ENCODE measurements at regions not wholly inside any gene's neighbourhood (a gene's known extent, or its start where the extent isn't known, plus 50 kb on each side); places are given as distances from the start of the nearest gene placed in this dataset.

GRCh38 chr4:58935332-58935731 lies 1825.1 kb upstream of the IGFBP7 start:
- DNase-seq (ENCODE audit: low read depth), result no peak

GRCh38 chr4:58936436-58936835 lies 1826.3 kb upstream of the IGFBP7 start:
- no peak for DNase-seq (ENCODE audit: low read depth)

GRCh38 chr4:58940167-58940566 lies 1830.0 kb upstream of the IGFBP7 start:
- no peak for DNase-seq (ENCODE audit: low read depth)

GRCh38 chr4:58941286-58941685 lies 1831.1 kb upstream of the IGFBP7 start:
- no peak for DNase-seq (ENCODE audit: low read depth)

GRCh38 chr4:58953575-58953974 lies 1843.4 kb upstream of the IGFBP7 start:
- DNase-seq (ENCODE audit: low read depth), result no peak

- DNase-seq (ENCODE audit: low read depth), result no peak
Observed at GRCh38 chr4:58957711-58958110, 1847.5 kb upstream of the IGFBP7 start.

GRCh38 chr4:58961283-58961682 lies 1851.1 kb upstream of the IGFBP7 start:
- DNase-seq (ENCODE audit: low read depth), result no peak

- no peak for DNase-seq (ENCODE audit: low read depth)
Observed at GRCh38 chr4:58961925-58962324, 1851.7 kb upstream of the IGFBP7 start.

- no peak for DNase-seq (ENCODE audit: low read depth)
Observed at GRCh38 chr4:58962424-58962823, 1852.2 kb upstream of the IGFBP7 start.

GRCh38 chr4:58981828-58982227 lies 1871.6 kb upstream of the IGFBP7 start:
- DNase-seq (ENCODE audit: low read depth), result no peak

GRCh38 chr4:58983887-58984286 lies 1873.7 kb upstream of the IGFBP7 start:
- no peak for DNase-seq (ENCODE audit: low read depth)

- DNase-seq (ENCODE audit: low read depth), result no peak
Observed at GRCh38 chr4:59002148-59002547, 1892.0 kb upstream of the IGFBP7 start.

GRCh38 chr4:59024257-59024656 lies 1914.1 kb upstream of the IGFBP7 start:
- no peak for DNase-seq (ENCODE audit: low read depth)

GRCh38 chr4:59037812-59038211 lies 1927.6 kb upstream of the IGFBP7 start:
- no peak for DNase-seq (ENCODE audit: low read depth)

GRCh38 chr4:59039046-59039445 lies 1928.9 kb upstream of the IGFBP7 start:
- DNase-seq (ENCODE audit: low read depth), result no peak

- DNase-seq (ENCODE audit: low read depth), result no peak
Observed at GRCh38 chr4:59044286-59044900, 1934.2 kb upstream of the IGFBP7 start.

GRCh38 chr4:59054086-59054485 lies 1943.9 kb upstream of the IGFBP7 start:
- no peak for DNase-seq (ENCODE audit: low read depth)

- no peak for DNase-seq (ENCODE audit: low read depth)
Observed at GRCh38 chr4:59057804-59058203, 1947.6 kb upstream of the IGFBP7 start.

- DNase-seq (ENCODE audit: low read depth), result no peak
Observed at GRCh38 chr4:59058543-59058942, 1948.4 kb upstream of the IGFBP7 start.

GRCh38 chr4:59060002-59060846 lies 1950.0 kb upstream of the IGFBP7 start:
- DNase-seq (ENCODE audit: low read depth), result no peak

- DNase-seq (ENCODE audit: low read depth), result no peak
Observed at GRCh38 chr4:59060895-59061294, 1950.7 kb upstream of the IGFBP7 start.

GRCh38 chr4:59063015-59063720 lies 1953.0 kb upstream of the IGFBP7 start:
- DNase-seq (ENCODE audit: low read depth), result no peak
